ENCODE measurements at regions not wholly inside any gene's neighbourhood (a gene's known extent, or its start where the extent isn't known, plus 50 kb on each side); places are given as distances from the start of the nearest gene placed in this dataset.
"Not testable (repeated sequence)": the region's sequence is repeated elsewhere in the genome, so short reads cannot be mapped to it uniquely, and the experiment has no call there.

DNA sequence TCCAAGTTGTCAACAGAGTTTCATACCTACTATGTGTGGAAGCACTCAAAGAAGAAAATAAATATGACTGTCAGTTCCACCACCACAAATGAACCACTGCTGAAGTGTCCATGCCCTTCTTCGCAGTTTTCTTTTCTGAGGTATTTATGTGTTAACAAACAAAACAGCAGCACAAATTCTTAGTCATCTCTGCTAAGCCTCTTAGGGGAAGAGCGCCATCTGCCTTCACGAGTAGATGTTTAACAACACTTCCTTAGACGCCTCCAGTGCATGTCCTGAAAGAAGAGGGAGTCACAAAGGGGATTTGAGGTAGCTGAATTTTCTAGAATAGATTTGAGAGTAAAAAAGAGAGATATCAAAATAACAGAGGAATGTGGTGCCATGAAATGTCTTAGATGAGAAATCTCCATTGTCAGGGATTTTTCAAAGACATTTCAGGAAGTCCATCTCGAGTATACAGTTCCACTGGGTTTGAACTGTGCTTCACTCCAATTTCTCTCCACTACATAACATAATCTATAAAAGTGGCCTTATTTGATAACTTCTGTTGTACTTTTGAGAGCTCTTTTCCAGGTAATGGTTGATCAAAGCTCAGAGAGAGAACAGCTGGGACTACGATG lies 775.3 kb upstream of the POM121L12 start:
- no peak for DNase-seq (ENCODE audit: low spot score)

DNA sequence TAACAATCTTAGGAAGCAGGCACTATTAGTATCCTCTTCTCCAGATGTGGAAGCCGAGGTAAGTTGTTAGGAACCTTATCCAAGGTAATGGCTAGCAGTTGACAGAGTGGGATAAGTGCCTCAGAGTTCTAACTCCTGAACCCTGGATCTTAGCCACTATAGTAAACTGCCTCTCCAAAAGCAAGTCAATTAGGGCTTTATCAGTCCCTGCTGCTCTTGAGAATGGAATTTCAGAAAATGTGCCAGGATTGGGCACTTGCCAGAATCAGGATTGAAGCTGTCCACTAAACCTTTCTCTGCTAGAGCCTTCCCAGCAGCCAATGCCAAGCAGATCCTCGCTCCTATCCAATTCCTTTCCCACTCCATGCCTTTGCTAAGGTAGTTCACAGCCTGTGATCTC lies 777.5 kb upstream of the POM121L12 start:
- DNase-seq (ENCODE audit: low spot score) = no peak

DNA sequence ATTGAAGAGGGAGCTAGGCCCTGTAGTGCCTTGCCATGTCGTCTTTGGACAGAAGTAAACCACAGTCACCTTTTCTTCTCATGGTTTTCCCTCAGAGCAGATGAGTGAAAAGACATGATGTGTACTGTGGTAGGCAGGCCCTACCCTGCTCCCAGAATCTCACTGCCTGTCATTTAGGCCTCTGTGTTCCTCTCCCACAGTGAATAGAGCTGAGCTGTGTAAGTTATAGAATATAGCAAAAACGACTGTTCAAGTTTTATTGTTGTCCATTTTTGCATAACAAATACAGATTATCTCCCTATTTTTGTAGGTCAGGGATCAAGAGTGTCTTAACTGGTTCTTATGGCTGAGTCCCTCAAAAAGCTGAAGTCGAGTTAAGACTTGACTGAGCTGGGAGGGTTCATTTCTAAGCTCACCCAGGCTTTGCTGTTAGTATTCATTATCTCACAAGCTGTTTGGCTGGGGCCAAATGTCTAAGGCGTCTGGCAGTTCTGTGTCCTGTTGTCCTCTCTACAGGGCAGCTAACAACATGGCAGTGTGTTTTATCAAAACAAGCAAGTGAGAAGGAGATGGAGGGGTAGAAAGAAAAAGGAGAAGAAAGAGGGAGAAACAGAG lies 780.9 kb upstream of the POM121L12 start:
- DNase-seq (ENCODE audit: low spot score) = no peak

DNA sequence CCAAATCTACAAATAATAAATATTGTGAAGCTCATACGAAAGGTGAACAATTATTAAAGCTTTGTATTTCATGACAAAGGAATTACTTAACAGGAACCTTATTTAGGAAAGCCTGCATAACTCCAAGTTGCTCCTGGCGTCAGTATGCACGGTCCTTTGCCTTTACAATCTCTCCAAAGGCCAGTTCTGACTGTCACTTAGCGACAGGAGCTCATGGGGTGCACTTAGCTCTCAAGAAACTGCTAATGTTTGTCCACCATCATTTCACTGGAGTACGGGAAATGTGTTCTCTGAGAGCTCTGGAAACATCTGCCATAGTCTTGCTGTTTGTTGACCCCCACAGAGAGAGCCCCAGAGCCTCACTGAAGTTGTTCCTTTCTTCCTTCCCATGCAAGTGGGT lies 781.5 kb upstream of the POM121L12 start:
- no peak for DNase-seq (ENCODE audit: low spot score)

DNA sequence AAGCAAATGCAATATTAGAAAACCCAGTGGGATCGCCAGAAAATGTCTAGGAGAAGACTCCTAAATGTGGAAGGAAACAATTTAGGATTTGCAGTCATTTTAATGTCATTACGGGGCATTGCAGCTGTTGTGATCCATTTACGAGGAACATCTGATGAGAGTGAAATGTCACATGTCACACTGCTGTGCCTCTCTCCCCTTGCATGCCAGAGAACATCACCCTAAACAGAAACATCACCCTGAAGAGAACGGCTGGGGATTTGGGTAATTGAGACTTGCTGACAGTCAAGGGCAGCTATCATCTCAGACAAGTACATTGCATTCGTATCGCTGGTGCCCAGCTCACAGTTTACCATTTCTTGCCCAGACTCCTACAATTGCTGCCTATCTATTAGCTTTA lies 785.7 kb upstream of the POM121L12 start:
- DNase-seq (ENCODE audit: low spot score) = no peak

DNA sequence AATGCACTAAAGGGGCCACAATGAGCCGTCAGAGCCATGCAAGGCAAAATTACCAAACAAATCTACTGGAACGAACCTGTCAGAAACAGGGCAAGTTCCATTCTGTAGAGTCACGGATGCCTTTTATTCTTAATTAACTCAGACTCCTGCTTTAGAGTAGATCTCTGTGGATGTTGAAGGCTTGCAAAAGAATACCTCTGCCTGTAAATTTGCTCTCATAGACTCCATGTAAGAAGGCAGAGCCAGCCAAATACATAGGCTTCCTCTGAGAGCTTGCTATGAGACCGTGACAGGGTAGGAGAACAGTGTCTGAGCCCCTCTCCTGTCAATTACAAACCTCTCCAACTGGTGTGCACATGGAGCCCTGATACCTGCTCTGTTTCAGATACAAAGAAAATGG lies 787.9 kb upstream of the POM121L12 start:
- DNase-seq (ENCODE audit: low spot score) = no peak

DNA sequence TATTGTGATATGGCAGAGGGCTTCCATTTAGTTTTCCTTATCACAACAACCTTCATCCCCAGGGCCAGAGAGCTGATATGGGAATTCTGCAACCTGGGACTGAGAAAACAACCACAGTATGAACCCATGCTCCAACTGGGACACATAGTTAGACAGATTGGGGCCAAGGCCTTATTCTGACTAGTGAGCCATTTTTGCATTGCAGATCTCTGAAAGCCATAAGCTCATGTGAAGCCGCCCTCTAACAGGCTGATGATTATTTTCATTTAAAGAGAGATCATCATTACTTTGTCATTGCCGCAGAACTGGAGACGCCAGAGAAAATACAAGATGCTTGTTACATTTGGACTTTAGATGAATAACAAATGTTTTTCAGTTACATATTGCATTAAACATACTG lies 791.7 kb upstream of the POM121L12 start:
- DNase-seq (ENCODE audit: low spot score) = no peak

DNA sequence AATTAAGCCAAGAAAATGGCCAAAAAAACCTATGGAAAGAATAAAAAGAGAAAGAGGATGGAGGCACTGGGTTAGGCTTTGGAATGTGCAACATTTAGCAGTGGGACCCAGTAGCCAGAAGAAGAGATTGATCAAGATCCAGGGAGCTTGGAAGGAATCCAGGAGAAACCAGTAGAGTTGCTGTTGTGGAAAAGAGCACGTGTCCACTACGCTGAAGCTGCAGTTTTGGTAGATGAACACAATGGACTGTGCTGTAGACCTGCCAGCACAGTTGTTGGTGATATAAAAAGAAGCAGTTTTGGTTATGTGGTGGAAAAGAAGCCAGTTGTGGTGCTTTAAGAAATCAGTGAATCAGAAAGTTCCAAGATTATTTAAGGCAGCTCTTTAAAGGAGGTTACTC lies 802.2 kb upstream of the POM121L12 start:
- no peak for DNase-seq (ENCODE audit: low spot score)

DNA sequence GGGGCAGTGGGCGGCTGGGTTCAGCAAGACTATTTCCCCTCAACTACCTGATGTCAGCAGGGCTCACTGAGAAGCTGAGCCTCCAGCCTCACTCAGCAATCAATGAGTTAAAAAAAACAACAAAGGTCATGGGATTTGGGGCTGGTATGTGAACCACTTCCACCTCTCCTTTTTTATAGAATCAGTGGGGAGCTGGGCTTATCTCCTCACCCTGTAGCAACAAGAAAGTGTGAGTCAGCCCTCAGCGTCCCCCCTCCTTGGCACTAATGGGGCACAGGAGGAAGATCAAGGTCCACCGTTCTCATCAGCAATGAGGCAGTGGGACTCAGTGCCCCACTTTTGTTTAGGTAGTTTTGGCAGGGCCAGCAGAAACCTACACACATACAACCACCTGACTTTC lies 823.5 kb upstream of the POM121L12 start:
- no peak for DNase-seq (ENCODE audit: low spot score)

DNA sequence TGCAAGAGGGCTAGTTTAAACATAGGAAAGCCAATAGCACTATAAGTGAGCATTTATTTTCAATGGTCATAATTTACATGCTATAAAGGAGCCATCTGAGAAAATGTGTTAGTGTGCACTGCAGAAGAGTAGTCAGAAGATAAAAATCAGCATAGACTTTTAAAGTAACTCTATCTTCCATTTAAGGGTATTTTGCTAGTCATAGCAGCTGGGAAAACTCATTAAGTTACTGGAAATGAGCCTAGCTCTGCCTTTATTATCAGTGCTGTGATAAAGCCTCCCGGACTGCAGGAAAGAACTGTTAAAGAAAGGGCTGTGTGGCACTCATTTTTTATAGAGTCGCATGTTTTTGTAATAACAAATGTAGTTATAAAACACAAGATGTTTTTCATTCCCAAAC lies 825.8 kb upstream of the POM121L12 start:
- no peak for DNase-seq (ENCODE audit: low spot score)

DNA sequence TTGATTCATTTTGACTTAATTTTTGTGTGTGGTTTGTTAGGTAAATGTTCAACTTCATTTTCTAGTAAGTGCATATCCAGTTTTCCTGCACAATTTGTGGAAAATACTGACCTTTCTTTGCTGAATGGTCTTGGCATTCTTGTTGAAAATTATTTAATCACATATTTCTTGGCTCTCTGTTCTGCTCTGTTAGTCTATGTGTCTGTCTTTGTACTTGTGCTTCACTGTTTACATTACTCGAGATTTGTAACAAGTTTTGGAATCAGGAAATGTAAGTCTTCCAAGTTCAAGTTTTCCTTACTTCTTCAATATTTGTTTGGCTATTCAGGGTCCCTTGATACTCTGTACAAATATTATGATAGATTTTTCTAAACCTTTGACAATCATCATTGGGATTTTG lies 838.2 kb upstream of the POM121L12 start:
- DNase-seq (ENCODE audit: low spot score) = no peak

DNA sequence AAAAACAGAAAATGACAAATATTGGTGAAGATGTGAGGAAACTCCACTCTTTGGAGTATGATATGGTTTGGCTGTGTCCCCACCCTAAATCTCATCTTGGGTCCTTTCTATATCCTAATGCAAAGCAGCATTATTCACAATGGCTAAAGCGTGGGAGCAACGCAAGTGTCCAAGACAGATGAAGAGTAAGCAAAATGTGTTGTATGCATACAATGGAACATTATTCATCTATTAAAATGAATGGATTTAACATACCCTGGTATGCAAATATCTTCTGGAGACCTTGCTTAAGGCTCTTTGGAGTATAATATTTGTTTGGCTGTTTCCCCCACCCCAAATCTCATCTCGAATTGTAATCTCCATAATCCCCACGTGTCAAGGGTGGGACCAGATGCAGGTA lies 839.8 kb upstream of the POM121L12 start:
- DNase-seq (ENCODE audit: low spot score) = no peak

DNA sequence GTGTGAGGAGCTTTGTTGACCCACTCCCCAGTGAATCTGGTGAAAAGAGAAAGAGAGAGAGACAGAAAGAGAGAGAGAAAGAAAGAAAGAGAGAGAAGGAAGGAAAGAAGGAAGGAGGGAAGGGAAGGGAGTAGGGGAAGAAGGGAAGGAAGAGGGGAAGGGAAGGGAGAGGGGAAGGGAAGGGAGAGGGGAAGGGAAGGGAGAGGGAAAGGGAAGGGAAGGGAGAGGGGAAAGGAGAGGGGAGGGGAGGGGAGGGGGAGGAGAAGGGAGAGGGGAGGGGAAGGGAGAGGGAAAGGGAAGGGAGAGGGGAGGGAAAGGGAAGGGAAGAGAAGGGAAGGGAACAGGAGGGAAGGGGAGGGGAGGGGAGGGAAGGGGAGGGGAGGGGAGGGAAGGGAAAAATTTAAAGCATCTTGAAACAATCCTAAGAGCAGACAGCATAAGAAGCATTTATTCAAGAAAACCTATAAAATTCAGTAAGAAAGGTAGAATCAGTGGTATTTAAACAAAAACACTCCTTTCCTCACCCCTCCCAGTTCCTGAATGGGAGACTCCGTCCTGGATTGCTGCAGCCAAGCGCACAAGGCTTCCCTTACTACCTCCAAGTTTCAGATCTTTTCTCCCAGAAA lies 846.2 kb upstream of the POM121L12 start:
- DNase-seq (ENCODE audit: low spot score) = no peak

DNA sequence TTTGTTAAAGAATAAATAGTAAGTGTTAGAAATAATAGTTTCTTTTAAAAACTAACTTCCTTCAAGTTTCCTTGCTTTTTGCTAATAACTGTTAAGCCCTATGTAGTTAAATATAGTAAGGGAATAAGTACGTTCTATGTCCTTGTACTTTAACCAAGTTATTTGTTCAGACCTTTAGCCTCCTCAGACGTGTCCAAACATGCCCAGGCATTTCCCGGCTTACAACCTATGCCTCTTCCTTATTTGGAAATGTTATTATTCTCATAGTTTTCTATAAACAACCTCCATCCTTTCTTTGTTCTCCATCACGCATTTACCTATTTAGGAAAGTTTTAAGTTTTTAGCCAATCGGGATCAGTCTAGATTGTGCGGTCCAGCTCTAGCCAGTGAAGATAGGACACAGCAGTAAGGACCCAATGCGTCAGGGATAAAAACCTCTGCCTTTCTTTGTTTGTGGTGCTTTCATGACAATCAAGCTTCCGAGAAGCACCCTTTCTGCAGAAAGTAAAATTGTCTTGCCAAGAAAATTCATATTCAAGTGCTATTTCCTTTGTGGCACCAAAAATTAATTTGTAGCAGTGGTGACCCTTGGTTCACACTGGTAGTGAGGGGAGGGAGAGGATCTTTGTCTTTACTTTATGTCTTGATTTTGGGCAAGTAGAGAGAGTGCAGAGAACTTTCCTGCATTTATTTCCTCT lies 851.3 kb upstream of the POM121L12 start:
- no peak for DNase-seq (ENCODE audit: low spot score)

DNA sequence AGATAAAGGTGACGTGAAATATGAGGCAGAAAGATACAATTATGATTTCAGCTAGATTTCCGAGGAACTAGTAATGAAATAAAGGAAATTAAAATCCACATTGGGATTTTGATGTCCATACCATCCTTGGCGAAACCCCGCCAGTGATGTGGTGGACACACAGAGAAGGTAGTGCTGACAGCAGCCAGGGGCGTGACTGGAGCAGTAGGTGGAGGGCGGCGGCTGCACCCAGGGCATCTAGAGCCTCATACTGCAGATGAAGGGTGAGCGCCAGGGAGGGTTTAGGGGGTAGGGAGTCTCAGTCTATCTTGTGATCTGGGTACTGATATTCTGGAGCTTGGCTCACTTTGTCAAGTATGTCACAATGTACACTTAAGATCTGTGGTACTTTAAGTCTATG lies 855.5 kb upstream of the POM121L12 start:
- DNase-seq (ENCODE audit: low spot score) = no peak

DNA sequence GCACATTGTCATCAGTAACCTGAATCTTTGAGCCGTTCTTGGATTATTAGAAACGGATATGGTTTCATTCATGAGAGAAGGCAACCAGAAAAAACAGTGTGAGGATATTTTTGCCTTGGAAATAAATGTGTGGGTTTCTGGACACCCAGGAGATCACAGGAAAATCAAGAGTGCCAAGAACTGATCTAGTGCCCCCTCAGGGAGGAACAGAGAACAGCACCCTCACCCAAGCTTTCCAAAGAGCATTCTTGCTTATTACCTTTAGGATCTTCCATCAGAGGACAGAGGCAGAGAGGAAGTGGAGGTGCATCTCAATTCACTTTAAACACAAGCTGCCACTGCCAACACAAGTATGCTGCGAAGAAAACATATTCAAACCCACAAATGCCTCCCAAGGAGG lies 851.5 kb upstream of the COBL start:
- DNase-seq (ENCODE audit: low spot score) = no peak

DNA sequence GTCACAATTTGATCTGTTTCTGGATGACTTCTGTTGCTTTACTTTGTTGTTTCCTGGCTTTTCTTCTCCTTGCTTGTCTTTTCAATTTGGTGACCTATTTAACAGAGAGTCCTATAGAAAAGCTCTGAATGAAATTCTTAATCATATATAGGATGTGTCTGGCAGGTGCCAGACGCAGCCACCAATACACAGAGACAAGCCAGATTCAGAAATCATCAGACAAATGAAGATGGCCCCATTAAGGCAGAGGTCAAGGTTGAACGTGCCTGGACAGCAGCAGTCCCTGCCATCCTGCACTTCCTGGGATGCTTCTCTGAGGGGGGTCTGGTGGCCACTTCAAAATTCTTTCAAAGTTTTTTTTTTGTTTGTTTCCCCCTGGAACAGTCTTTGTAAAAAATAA lies 846.7 kb upstream of the COBL start:
- DNase-seq (ENCODE audit: low spot score) = no peak

DNA sequence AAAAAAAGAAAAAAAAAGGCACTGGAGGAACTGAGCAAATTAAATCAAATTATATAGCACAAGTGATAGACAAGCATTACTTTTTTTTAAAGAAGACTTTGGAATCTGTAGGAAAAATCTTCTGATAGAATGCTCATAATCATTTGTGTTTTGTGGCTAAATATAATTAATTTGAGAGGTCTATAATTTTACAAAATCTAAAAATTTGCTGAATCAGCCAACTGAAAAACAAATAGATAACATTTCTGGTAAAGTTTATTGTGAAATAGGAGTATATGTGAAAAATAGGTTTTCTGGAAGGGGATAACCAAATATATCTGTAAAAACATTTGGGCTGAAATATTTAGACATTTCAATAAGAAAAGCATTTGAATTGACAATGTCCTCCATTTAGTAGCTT lies 844.9 kb upstream of the COBL start:
- no peak for DNase-seq (ENCODE audit: low spot score)

DNA sequence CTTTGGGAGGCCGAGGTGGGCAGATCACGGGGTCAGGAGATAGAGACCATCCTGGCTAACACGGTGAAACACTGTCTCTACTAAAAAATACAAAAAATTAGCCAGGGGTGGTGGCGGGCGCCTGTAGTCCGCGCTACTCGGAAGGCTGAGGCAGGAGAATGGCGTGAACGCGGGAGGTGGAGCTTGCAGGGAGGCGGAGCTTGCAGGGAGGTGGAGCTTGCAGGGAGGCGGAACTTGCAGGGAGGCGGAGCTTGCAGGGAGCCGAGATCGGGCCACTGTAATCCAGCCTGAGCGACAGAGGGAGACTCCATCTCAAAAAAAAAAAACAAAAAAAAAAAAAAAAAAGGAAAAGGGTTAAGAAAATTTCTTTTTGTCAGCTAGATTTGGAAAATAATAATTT lies 842.8 kb upstream of the COBL start:
- DNase-seq (ENCODE audit: low spot score) = not testable (repeated sequence)

DNA sequence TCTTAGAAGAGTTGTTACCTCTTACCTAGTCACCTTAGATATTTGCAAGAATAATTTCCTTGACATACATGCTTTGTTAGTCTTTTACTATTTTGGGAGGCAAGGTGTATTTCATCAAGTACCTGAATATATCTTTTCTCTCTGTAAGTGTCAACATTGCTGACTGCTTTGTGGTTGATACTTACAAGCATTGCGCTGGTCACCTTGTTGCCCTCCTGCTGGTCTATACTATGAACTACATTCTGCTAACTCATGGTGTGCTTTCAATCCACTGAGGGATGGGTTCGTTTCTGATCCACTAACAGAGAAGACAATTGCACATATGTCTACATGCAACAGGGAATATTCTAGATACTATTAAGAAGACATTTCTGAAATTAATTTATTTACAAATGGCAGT lies 837.8 kb upstream of the COBL start:
- no peak for DNase-seq (ENCODE audit: low spot score)

DNA sequence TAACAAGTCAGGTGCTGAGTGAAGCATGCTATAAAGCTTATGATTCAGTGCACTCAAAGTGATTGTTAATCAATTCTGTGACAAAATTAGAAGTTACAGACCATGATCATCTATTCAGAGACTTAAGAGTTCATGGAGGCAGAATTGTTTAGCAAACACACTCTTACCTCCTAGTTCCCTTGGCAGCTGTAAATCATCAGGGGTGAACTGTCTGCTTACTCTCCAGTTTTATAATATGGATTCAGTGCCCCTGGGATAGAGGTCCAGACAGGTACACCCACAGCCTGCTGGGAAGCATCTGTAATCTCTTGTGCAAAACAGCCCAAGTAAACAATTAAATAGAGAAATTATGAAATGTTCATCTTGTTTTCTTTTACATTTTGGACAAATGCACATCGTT lies 835.0 kb upstream of the COBL start:
- DNase-seq (ENCODE audit: low spot score) = no peak

DNA sequence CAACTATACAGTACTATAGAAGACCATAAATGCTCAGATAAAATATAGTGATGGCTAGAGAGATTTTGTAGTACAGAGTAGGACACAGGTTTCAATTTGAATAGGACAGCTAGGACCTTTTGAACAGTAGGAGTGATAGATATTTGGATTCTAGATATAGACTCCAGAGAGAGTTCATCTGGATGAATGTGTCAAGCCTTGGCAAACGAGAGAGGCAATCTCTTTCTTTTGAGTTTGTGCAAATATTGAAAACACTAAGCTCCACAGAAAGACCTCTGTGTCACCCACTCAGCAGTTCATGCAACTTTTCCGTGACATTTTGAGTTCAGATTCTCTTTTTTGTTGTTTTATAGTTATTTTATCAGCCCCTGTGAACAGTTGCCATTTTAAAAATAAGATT lies 834.3 kb upstream of the COBL start:
- no peak for DNase-seq (ENCODE audit: low spot score)

DNA sequence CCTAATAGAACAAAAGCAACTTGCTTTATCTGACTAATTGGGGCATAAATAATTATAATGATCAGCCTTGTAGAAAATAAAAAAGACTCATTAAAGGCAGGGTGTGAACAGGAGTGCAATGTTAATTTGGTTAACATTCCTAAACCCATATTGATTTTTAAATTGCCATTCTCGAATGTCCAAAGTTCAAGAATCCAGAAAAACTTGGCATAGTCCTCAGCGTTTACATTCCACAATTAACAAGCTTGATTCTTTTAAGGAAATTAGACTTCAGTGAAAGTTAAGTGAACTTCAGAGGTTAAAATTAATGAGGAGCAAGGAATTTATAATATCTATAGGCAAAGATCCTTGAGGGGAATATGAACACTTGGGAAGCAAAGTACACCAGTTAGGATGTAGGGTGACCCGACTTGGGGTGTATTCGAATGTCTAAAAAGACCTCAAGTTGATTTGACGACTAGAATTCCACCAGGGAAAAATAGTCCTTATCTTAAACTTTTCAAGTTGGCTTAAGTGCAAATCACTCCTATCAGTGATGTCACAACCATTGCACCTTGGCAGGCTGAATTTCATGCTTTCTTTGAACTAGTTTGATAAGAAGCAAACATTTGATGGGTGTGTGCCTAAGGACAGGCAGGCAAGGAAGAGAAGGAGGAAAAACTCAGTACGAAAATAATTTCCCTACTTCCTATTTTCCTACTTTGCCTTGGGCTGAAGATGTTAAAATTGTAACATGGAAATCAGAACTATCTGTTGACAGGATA lies 830.4 kb upstream of the COBL start:
- no peak for DNase-seq (ENCODE audit: low spot score)
